ENCODE measurements at regions not wholly inside any gene's neighbourhood (a gene's known extent, or its start where the extent isn't known, plus 50 kb on each side); places are given as distances from the start of the nearest gene placed in this dataset.

- Histone ChIP-seq H3K4me3 (replicated peaks in 1 of 3; ENCODE audit: insufficient read depth in 1 of 3, low read depth in 2 of 3, low read length in 3 of 3) (no peak overlapping the region), H3K36me3 (replicated peaks in 1 of 2; ENCODE audit: control insufficient read depth in 1 of 2, insufficient read depth in 2 of 2, low read length in 2 of 2) (no peaks in the 10 kb centered on the region), H4K20me1 (ENCODE audit: insufficient read depth, low read length) (no peaks in the 10 kb centered on the region), H3K9me3 (ENCODE audit: low read length) (no peaks in the 10 kb centered on the region), H3K9ac (ENCODE audit: insufficient read depth, low read depth, low read length) (no peak overlapping the region), H3K27ac (ENCODE audit: extremely low read length, insufficient read depth, low read length) (no peak overlapping the region), H3K4me1 (ENCODE audit: insufficient read depth, low read length) (no peaks in the 10 kb centered on the region), H3K79me2 (ENCODE audit: insufficient read depth, low read length) (no peaks in the 10 kb centered on the region), H2AFZ (ENCODE audit: low read length) (no peak overlapping the region), H3K27me3 (ENCODE audit: control insufficient read depth in 1 of 2, insufficient read depth in 2 of 2, low read length in 2 of 2) (0 out of 5 replicates have a peak, but pooled peaks cover 0 to 4% of the 10 kb centered on the region in 2 experiments), H3K4me2 (ENCODE audit: low read depth, low read length) (no peak overlapping the region)
- DNase-seq (ENCODE audit: low spot score) (no peak), ATAC-seq (no peak), FAIRE-seq (no peak)
- CTCF ChIA-PET (ENCODE audit: low intra/inter-chr PET ratio, low total read pairs): no interaction called here
- TF ChIP-seq ZNF34 (CRISPR knock-in tag; IDR thresholded peaks at IDR 0.05; ENCODE audit: borderline replicate concordance) (no peak), SNRNP70 (IDR thresholded peaks at IDR 0.05; ENCODE audit: low read depth, low read length) (no peak), ZNF160 (CRISPR knock-in tag; IDR thresholded peaks at IDR 0.05) (no peak), GPN1 (CRISPR knock-in tag; IDR thresholded peaks at IDR 0.05; ENCODE audit: borderline replicate concordance) (no peak)
- TF ChIP-seq, protein P1, sequence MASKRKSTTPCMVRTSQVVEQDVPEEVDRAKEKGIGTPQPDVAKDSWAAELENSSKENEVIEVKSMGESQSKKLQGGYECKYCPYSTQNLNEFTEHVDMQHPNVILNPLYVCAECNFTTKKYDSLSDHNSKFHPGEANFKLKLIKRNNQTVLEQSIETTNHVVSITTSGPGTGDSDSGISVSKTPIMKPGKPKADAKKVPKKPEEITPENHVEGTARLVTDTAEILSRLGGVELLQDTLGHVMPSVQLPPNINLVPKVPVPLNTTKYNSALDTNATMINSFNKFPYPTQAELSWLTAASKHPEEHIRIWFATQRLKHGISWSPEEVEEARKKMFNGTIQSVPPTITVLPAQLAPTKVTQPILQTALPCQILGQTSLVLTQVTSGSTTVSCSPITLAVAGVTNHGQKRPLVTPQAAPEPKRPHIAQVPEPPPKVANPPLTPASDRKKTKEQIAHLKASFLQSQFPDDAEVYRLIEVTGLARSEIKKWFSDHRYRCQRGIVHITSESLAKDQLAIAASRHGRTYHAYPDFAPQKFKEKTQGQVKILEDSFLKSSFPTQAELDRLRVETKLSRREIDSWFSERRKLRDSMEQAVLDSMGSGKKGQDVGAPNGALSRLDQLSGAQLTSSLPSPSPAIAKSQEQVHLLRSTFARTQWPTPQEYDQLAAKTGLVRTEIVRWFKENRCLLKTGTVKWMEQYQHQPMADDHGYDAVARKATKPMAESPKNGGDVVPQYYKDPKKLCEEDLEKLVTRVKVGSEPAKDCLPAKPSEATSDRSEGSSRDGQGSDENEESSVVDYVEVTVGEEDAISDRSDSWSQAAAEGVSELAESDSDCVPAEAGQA (IDR thresholded peaks at IDR 0.05; ENCODE audit: low read depth): no peak
- TF ChIP-seq, protein P1 (CRISPR knock-in tag; IDR thresholded peaks at IDR 0.05; ENCODE audit: borderline replicate concordance): no peak
- POLR2A ChIA-PET: no interaction called here
- in situ Hi-C loops (cut with HindIII; ENCODE audit: extremely low pct_ligation_motif_present, low pct_unique_long_range_greater_than_20kb): no loop called here
- WGBS (ENCODE audit: low lambda C conversion rate): 26% methylated on average over 6 of the region's 6 CpGs
- intact Hi-C loops (cut with micrococcal nuclease; ENCODE audit: unreplicated experiment): no loop called here
- no TSS peak for BruUV-seq (replicated peaks)
These were observed 449.7 kb upstream of the SULF2 start for GRCh38 chr20:48234951-48235350.
